T-cell (primary cell): ENCODE measurements at regions not wholly inside any gene's neighbourhood (a gene's known extent, or its start where the extent isn't known, plus 50 kb on each side); places are given as distances from the start of the nearest gene placed in this dataset.
A peak's percentile ranks its signal among the peaks of the same experiment; 100 is the strongest.

Experiments
- ATAC-seq, 4 experiments: fragments of 200-7000 bp in 3 of 4; fragments of 150-1000 bp in 1 of 4; cut with Tn5 transposase; replicated peaks in 1 of 4; 1 replicate in 3 of 4; 2 replicates in 1 of 4; pipeline ENCODE4 v1.10.0; 2021; ENCODE audit warnings: moderate library complexity in 3 of 4, mild to moderate bottlenecking in 2 of 4, moderate number of reproducible peaks in 1 of 4
- CTCF ChIA-PET, 2 donors: fragments of 300-600 bp; sonication (Branson Sonifier 250); formaldehyde crosslinking; loops; one replicate each; lab custom pipeline; 2022; ENCODE audit warnings: antibody characterized with exemption in 2 of 2; lab: Charles Lee
- POLR2A ChIA-PET, 2 donors: fragments of 300-600 bp; sonication (Branson Sonifier 250); formaldehyde crosslinking; loops; one replicate each; lab custom pipeline; 2022; ENCODE audit warnings: antibody characterized with exemption in 2 of 2; lab: Charles Lee
- DNase-seq, 35 experiments: peaks; one replicate each; pipeline versions ENCODE4 v3.0.0 to v3.0.0-alpha.2; 2013 to 2023
- H3K27ac ChIP-seq: one replicate; pipeline ENCODE4 v1.5.1; 2013; ENCODE audit warnings: low read length
- H3K27me3 ChIP-seq, 2 experiments: replicated peaks in 1 of 2; 1 replicate in 1 of 2; 2 replicates in 1 of 2; pipeline versions ENCODE4 v1.6.1 to v1.7.0; 2013; ENCODE audit warnings: low read length in 1 of 2, mixed read lengths in 1 of 2; ENCODE audit not compliant: control insufficient read depth in 2 of 2, insufficient read depth in 2 of 2; ENCODE audit errors: extremely low read depth in 1 of 2
- H3K36me3 ChIP-seq, 2 donors: 1 replicate in 1 of 2; 2 replicates in 1 of 2; pipeline versions ENCODE4 v1.6.1 to v1.7.0; 2013; ENCODE audit warnings: low read length in 1 of 2; ENCODE audit not compliant: control insufficient read depth in 2 of 2, insufficient read depth in 1 of 2; ENCODE audit errors: extremely low read depth in 1 of 2
- H3K4me1 ChIP-seq, 2 experiments: 1 replicate in 1 of 2; 2 replicates in 1 of 2; pipeline versions ENCODE4 v1.6.1 to v1.7.0; 2013; ENCODE audit warnings: low read length in 2 of 2, mixed read lengths in 1 of 2; ENCODE audit not compliant: insufficient read depth in 2 of 2, control insufficient read depth in 1 of 2; ENCODE audit errors: extremely low read depth in 1 of 2
- H3K4me3 ChIP-seq, 2 donors: 1 replicate in 1 of 2; 2 replicates in 1 of 2; pipeline versions ENCODE4 v1.5.1 to v1.7.0; 2013; ENCODE audit warnings: mild to moderate bottlenecking in 2 of 2, low read length in 1 of 2, moderate library complexity in 1 of 2; ENCODE audit not compliant: control insufficient read depth in 1 of 2; ENCODE audit errors: extremely low read depth in 1 of 2
- H3K9me3 ChIP-seq: 2 replicates; pipeline ENCODE4 v1.7.0; 2013
- H3K27ac Mint-ChIP-seq, 2 donors: one replicate each; pipeline ENCODE4 v1.8.0; 2020 to 2021; ENCODE audit warnings: mild to moderate bottlenecking in 2 of 2, mixed read lengths in 2 of 2
- H3K27me3 Mint-ChIP-seq, 2 donors: one replicate each; pipeline ENCODE4 v1.8.0; 2021 to 2022; ENCODE audit warnings: mixed read lengths in 2 of 2
- H3K36me3 Mint-ChIP-seq: one replicate; pipeline ENCODE4 v1.8.0; 2021; ENCODE audit warnings: mixed read lengths
- H3K4me1 Mint-ChIP-seq, 3 donors: one replicate each; pipeline ENCODE4 v1.8.0; 2020 to 2022; ENCODE audit warnings: mixed read lengths in 3 of 3, mild to moderate bottlenecking in 1 of 3
- H3K4me3 Mint-ChIP-seq, 3 donors: one replicate each; pipeline ENCODE4 v1.8.0; 2020 to 2022; ENCODE audit warnings: mild to moderate bottlenecking in 3 of 3, mixed read lengths in 3 of 3, moderate library complexity in 3 of 3
- H3K9me3 Mint-ChIP-seq, 3 donors: one replicate each; pipeline ENCODE4 v1.8.0; 2020 to 2022; ENCODE audit warnings: mixed read lengths in 3 of 3
- WGBS: methylation state at CpG from one replicate; pipeline ENCODE4 v1.1.5; 2013; ENCODE audit warnings: missing lambda C conversion rate; ENCODE audit not compliant: insufficient coverage; 5-methylcytosine and 5-hydroxymethylcytosine counted together

DNA sequence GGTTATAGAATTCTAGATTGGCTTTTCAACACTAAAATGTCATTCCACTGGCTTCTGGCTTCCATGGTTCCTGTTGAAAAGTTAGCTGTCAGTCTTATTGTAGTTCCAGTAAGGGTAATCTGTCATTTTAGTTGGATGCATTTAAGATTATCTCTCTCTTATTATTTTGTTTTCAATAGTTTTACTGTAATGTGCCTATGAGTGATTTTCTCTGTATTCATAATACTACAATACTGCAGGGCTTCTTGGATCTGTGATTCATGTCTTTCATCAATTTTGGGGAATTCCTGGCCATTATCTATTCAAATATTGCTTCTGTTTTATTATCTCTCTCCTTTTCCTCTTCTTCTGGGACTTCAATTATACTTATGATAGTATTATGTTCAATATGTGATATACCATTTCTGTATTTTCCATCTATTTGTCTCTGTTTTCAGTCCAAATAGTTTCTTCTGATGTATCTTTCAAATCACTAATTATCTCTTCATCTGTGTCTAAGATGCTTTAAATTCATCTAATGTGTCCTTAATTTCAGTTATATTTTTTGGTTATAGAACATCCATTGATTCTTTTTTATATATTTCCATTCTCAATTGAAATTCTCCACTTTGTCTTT is 101.5 kb downstream of the KCTD15 start:
- Mint-ChIP-seq H3K36me3 (no peaks in the 10 kb centered on the region), H3K27ac (no peak overlapping the region), H3K9me3 (peaks cover 9 to 17% (median 14%) of the 10 kb centered on the region in 3 donors), H3K4me3 (no peak overlapping the region), H3K27me3 (peaks cover 34 to 39% of the 10 kb centered on the region in 2 donors), H3K4me1 (no peaks in the 10 kb centered on the region)
- ChIA-PET CTCF (no interaction called here), POLR2A (no interaction called here)
- Histone ChIP-seq H3K4me1 (no peaks in the 10 kb centered on the region), H3K4me3 (no peak overlapping the region), H3K27me3 (peaks cover 5 to 12% of the 10 kb centered on the region in 2 experiments), H3K27ac (no peak overlapping the region), H3K36me3 (no peaks in the 10 kb centered on the region), H3K9me3 (peaks cover 5% of the 10 kb centered on the region)
- DNase-seq (no peak), ATAC-seq (no peak)

DNA sequence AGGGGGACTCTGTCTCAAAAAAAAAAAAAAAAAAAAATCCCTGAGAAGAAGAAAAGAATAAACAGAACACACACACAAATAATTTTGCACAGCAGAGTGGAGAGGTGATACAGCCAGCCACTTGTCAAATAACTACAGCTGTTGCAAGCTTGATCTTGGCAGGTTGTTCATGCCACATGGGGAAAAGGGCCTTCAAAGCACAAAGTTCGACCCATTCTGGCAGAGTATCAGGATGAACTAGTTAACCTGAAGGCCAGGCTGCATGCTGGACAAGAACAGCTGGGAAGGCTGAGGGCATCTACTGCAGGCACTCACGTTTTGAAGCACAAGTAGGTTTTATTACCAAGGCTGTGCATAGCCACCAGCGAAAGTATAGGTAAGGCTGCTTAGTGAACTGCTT is 104.1 kb downstream of the KCTD15 start:
- Mint-ChIP-seq H3K36me3 (no peaks in the 10 kb centered on the region), H3K4me3 (no peak overlapping the region), H3K9me3 (peaks cover 9 to 17% (median 14%) of the 10 kb centered on the region in 3 donors), H3K27me3 (peaks cover 42 to 46% of the 10 kb centered on the region in 2 donors), H3K4me1 (peaks cover 5 to 8% (median 8%) of the 10 kb centered on the region in 3 donors), H3K27ac (no peak overlapping the region)
- Histone ChIP-seq H3K9me3 (peaks cover 5% of the 10 kb centered on the region), H3K36me3 (no peaks in the 10 kb centered on the region), H3K4me1 (peaks cover 0 to 5% of the 10 kb centered on the region in 2 experiments), H3K27ac (no peak overlapping the region), H3K4me3 (no peak overlapping the region), H3K27me3 (peaks cover 15 to 22% of the 10 kb centered on the region in 2 experiments)
- WGBS = 63% methylated on average over 3 of the region's 3 CpGs
- POLR2A ChIA-PET = no interaction called here
- no peak for ATAC-seq
- CTCF ChIA-PET = no interaction called here
- DNase-seq = no peak

DNA sequence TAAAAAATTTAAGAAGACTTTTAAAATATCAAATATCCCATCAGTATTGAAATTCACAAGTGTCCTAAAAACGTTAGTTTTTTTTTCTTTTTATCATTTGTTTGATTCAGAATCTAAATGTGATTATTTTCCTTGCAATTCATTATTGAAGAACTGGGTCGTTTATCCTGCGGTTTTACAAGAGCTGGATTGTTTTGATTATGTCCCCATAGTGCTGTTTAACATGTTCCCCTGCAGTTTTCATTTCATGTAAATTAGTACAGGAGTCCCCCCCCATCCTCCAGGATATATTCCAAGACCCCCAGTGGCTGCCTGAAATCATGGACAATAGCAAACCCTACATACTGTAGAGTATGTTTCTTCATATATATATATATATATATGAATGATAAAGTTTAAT is 105.7 kb downstream of the KCTD15 start:
- H3K36me3 ChIP-seq = no peaks in the 10 kb centered on the region
- WGBS = no CpG with 5 or more reads among the region's 3 CpGs
- no peaks in the 10 kb centered on the region for H3K36me3 Mint-ChIP-seq
- ChIA-PET CTCF (no interaction called here), POLR2A (no interaction called here)
- ATAC-seq = no peak
- DNase-seq = no peak
- no peak overlapping the region for H3K4me3 Mint-ChIP-seq
- H3K4me3 ChIP-seq = no peak overlapping the region
- peaks cover 15 to 31% of the 10 kb centered on the region in 2 experiments for H3K27me3 ChIP-seq
- H3K4me1 Mint-ChIP-seq = peaks cover 5 to 11% (median 10%) of the 10 kb centered on the region in 3 donors
- H3K4me1 ChIP-seq = peaks cover 0 to 9% of the 10 kb centered on the region in 2 experiments
- H3K27ac ChIP-seq = no peak overlapping the region
- H3K27me3 Mint-ChIP-seq = peaks cover 47 to 48% of the 10 kb centered on the region in 2 donors
- peaks cover 5% of the 10 kb centered on the region for H3K9me3 ChIP-seq
- H3K9me3 Mint-ChIP-seq = peaks cover 9 to 17% (median 11%) of the 10 kb centered on the region in 3 donors
- H3K27ac Mint-ChIP-seq = no peak overlapping the region

DNA sequence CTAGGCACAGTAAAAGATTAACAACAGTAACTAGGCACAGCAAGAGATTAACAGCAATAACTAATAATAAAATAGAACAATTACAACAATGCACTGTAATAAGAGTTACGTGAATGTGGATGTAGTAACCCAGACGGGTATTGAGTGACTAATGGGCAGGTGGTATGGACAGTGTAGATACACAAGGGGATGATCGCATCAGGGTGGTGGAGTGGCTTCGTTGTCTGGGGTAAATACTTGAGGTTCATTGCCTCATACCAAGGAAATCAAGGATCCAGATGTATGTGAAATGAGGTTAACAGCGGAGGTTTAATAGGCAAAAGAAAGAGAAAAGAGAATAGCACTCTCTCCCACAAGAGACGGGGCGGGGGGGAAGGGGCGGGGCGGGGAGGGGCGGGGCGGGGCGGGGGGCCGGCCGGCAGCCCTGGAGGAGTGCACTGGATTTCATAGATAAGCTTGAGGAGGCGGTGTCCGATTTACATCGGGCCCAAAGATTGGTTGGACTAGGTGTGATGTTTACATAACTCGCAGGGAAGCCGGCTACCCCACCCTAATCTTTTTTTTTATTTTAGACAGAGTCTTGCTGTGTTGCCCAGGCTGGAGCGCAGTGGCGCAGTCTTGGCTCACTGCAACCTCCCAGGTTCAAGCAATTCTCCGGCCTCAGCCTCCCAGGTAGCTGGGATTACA is 106.3 kb downstream of the KCTD15 start:
- no peak overlapping the region for H3K4me3 Mint-ChIP-seq
- no peak for DNase-seq
- H3K4me1 Mint-ChIP-seq = peaks cover 5 to 12% (median 10%) of the 10 kb centered on the region in 3 donors
- no peak overlapping the region for H3K27ac Mint-ChIP-seq
- H3K9me3 Mint-ChIP-seq = peaks cover 6 to 13% (median 11%) of the 10 kb centered on the region in 3 donors
- CTCF ChIA-PET = no interaction called here
- WGBS = 100% methylated on average over 1 of the region's 22 CpGs
- no peak overlapping the region for H3K4me3 ChIP-seq
- POLR2A ChIA-PET = no interaction called here
- no peak overlapping the region for H3K27ac ChIP-seq
- peaks cover 49 to 53% of the 10 kb centered on the region in 2 donors for H3K27me3 Mint-ChIP-seq
- H3K36me3 Mint-ChIP-seq = no peaks in the 10 kb centered on the region
- H3K36me3 ChIP-seq = no peaks in the 10 kb centered on the region
- no peak for ATAC-seq
- peaks cover 2% of the 10 kb centered on the region for H3K9me3 ChIP-seq
- peaks cover 0 to 9% of the 10 kb centered on the region in 2 experiments for H3K4me1 ChIP-seq
- peaks cover 15 to 35% of the 10 kb centered on the region in 2 experiments for H3K27me3 ChIP-seq

DNA sequence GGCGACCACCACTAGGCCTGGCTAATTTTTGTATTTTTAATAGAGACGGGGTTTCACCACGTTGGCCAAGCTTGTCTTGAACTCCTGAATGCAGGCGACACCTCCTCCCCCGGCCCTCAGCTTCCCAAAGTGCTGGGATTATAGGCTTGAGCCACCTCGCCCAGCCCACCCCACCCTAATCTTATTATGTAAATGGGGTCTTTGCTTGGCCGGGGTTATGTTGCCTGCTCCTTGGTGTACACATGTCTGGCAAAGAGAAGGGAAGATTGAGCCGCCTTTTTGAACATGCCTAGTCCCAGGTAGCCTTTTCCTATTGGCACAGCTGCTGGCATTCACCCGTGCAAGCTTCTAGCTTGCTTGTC is 106.8 kb downstream of the KCTD15 start:
- H3K4me1 ChIP-seq = peaks cover 0 to 9% of the 10 kb centered on the region in 2 experiments
- WGBS = 84% methylated on average over 3 of the region's 9 CpGs
- DNase-seq (no peak), ATAC-seq (no peak)
- no peak overlapping the region for H3K27ac Mint-ChIP-seq
- peaks cover 15 to 36% of the 10 kb centered on the region in 2 experiments for H3K27me3 ChIP-seq
- CTCF ChIA-PET = no interaction called here
- no peaks in the 10 kb centered on the region for H3K36me3 Mint-ChIP-seq
- POLR2A ChIA-PET = no interaction called here
- H3K9me3 Mint-ChIP-seq = peaks cover under 1 to 8% (median 6%) of the 10 kb centered on the region in 3 donors
- no peak overlapping the region for H3K4me3 ChIP-seq
- peaks cover 5 to 12% (median 10%) of the 10 kb centered on the region in 3 donors for H3K4me1 Mint-ChIP-seq
- H3K9me3 ChIP-seq = no peaks in the 10 kb centered on the region
- H3K4me3 Mint-ChIP-seq = no peak overlapping the region
- H3K36me3 ChIP-seq = no peaks in the 10 kb centered on the region
- H3K27me3 Mint-ChIP-seq = peaks cover 54 to 58% of the 10 kb centered on the region in 2 donors
- no peak overlapping the region for H3K27ac ChIP-seq

DNA sequence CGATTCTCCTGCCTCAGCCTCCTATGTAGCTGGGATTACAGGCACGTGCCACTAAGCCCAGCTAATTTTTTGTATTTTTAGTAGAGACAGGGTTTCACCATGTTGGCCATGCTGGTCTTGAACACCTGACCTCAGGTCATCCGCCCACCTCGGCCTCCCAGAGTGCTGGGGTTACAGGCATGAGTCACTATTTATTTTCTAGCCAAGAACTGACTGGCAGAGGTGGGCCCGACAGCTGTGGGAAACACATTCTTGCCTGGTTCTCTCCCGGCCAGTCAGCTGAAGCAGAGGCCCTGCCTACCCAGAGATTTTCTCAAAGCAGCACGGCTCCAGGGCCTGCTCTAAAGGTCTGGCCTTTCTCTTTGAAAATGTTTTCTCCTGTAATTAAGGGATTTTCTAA is 108.0 kb downstream of the KCTD15 start:
- Mint-ChIP-seq H3K27ac (no peak overlapping the region), H3K9me3 (no peaks in the 10 kb centered on the region), H3K27me3 (peaks cover 61 to 69% of the 10 kb centered on the region in 2 donors), H3K36me3 (no peaks in the 10 kb centered on the region), H3K4me1 (peaks cover 5 to 12% (median 10%) of the 10 kb centered on the region in 3 donors), H3K4me3 (peak overlapping the region in 1 of 3 donors; percentile 66)
- no peaks in the 10 kb centered on the region for H3K9me3 ChIP-seq
- H3K4me1 ChIP-seq = peaks cover 0 to 9% of the 10 kb centered on the region in 2 experiments
- peaks cover 19 to 41% of the 10 kb centered on the region in 2 experiments for H3K27me3 ChIP-seq
- H3K36me3 ChIP-seq = no peaks in the 10 kb centered on the region
- H3K4me3 ChIP-seq = no peak overlapping the region
- DNase-seq = no peak
- ChIA-PET CTCF (no interaction called here), POLR2A (no interaction called here)
- H3K27ac ChIP-seq = no peak overlapping the region
- 82% methylated on average over 5 of the region's 7 CpGs for WGBS
- ATAC-seq = no peak
